ENCODE measurements at regions not wholly inside any gene's neighbourhood (a gene's known extent, or its start where the extent isn't known, plus 50 kb on each side); places are given as distances from the start of the nearest gene placed in this dataset.

DNA sequence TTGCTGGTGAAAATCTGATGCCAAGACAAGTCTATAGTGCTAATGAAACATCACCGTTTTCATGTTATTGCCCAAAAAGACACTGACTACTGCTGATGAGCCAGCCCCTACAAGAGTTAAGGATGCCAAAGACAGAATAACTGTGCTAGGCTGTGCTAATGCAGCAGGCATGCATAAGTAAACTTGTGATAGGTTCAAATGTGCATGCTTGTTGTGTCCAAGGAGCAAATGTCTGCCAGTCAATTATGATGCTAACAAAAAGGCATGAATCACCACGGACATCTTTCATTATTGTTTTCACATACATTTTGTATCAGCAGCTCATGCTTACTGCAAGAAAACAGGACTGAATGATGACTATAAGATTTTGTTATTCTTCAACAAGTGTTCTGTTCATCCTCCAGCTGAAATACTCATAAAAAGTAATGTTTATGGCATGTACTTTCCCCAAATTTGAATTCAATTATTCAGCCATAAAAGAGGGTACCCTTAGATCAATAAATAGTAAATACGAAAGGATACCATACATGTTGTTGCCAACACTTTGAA lies 306.9 kb upstream of the ARSJ start:
- no peaks in the 10 kb centered on the region for H3K36me3 ChIP-seq (ENCODE audit: control insufficient read depth in 4 of 4, insufficient read depth in 4 of 4, low read length in 4 of 4)
- TF ChIP-seq, protein P1, sequence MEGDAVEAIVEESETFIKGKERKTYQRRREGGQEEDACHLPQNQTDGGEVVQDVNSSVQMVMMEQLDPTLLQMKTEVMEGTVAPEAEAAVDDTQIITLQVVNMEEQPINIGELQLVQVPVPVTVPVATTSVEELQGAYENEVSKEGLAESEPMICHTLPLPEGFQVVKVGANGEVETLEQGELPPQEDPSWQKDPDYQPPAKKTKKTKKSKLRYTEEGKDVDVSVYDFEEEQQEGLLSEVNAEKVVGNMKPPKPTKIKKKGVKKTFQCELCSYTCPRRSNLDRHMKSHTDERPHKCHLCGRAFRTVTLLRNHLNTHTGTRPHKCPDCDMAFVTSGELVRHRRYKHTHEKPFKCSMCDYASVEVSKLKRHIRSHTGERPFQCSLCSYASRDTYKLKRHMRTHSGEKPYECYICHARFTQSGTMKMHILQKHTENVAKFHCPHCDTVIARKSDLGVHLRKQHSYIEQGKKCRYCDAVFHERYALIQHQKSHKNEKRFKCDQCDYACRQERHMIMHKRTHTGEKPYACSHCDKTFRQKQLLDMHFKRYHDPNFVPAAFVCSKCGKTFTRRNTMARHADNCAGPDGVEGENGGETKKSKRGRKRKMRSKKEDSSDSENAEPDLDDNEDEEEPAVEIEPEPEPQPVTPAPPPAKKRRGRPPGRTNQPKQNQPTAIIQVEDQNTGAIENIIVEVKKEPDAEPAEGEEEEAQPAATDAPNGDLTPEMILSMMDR (IDR thresholded peaks at IDR 0.05; ENCODE audit: control extremely low read depth, extremely low read depth): no peak
- no peaks in the 10 kb centered on the region for H3K9me3 ChIP-seq (ENCODE audit: control insufficient read depth in 4 of 4, insufficient read depth in 3 of 4, low read length in 3 of 4)

GRCh38 chr4:114287079-114287696 lies 307.7 kb upstream of the ARSJ start:
- TF ChIP-seq, protein P1 (IDR thresholded peaks at IDR 0.05; ENCODE audit: control extremely low read depth, extremely low read depth): no peak

More for the DNA sequence above, 306.9 kb upstream of the ARSJ start:
- Histone ChIP-seq H3K9ac (ENCODE audit: insufficient read depth in 1 of 2, low read length in 2 of 2) (no peak overlapping the region), H3K4me1 (ENCODE audit: control insufficient read depth in 5 of 5, insufficient read depth in 5 of 5, low read length in 5 of 5) (peaks cover 0 to 2% (median 0%) of the 10 kb centered on the region in 5 donors), H3K27me3 (ENCODE audit: control insufficient read depth in 3 of 3, insufficient read depth in 3 of 3, low read length in 2 of 3) (no peaks in the 10 kb centered on the region), H3K27ac (ENCODE audit: low read depth in 1 of 2, low read length in 1 of 2) (no peak overlapping the region), H3K4me3 (no peak overlapping the region)
- WGBS, 2 donors: 80 to 92% methylated on average over 3 of the region's 3 CpGs
- ATAC-seq (ENCODE audit: insufficient read depth, low FRiP score): no peak
- peak in 2 of 3 donors; percentile 33 to 54 for DNase-seq

DNA sequence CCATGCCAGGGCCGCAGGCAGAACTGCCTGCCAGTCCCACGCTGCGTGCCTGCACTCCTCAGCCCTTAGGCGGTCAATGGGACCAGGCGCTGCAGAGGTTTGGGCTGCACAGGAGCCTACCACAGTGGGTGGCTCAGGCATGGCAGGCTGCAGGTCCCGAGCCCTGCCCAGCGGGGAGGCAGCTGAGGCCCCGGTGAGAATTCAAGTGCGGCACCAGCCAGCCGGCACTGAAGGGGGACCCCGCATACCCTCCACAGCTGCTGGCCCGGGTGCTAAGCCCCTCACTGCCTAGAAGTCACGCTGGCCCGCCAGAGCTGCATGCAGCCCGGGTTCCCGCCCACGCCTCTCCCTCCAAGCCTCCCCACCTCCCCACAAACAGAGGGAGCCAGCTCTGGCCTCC lies 302.5 kb upstream of the UGT8 start:
- Histone ChIP-seq H3K9ac (ENCODE audit: insufficient read depth in 1 of 2, low read length in 2 of 2) (no peak overlapping the region), H3K9me3 (ENCODE audit: control insufficient read depth in 4 of 4, insufficient read depth in 3 of 4, low read length in 3 of 4) (peaks cover 0 to 4% (median 0%) of the 10 kb centered on the region in 4 donors), H3K4me3 (no peak overlapping the region), H3K36me3 (ENCODE audit: control insufficient read depth in 4 of 4, insufficient read depth in 4 of 4, low read length in 4 of 4) (no peaks in the 10 kb centered on the region), H3K27me3 (ENCODE audit: control insufficient read depth in 3 of 3, insufficient read depth in 3 of 3, low read length in 2 of 3) (no peaks in the 10 kb centered on the region), H3K27ac (ENCODE audit: low read depth in 1 of 2, low read length in 1 of 2) (no peak overlapping the region), H3K4me1 (ENCODE audit: control insufficient read depth in 5 of 5, insufficient read depth in 5 of 5, low read length in 5 of 5) (no peaks in the 10 kb centered on the region)
- DNase-seq (no peak), ATAC-seq (ENCODE audit: insufficient read depth, low FRiP score) (no peak)
- TF ChIP-seq, protein P1 (IDR thresholded peaks at IDR 0.05; ENCODE audit: control extremely low read depth, extremely low read depth): no peak
- WGBS, 2 donors: 97 to 99% methylated on average over 15 to 17 of the region's 17 CpGs

More at GRCh38 chr4:114287079-114287696, 307.7 kb upstream of the ARSJ start:
- DNase-seq (peak in 2 of 3 donors; percentile 16 to 33), ATAC-seq (ENCODE audit: insufficient read depth, low FRiP score) (no peak)
- no peak overlapping the region for H3K9ac ChIP-seq (ENCODE audit: insufficient read depth in 1 of 2, low read length in 2 of 2)
- H3K4me1 ChIP-seq (ENCODE audit: control insufficient read depth in 5 of 5, insufficient read depth in 5 of 5, low read length in 5 of 5): peaks cover 0 to 2% (median 0%) of the 10 kb centered on the region in 5 donors
- no peaks in the 10 kb centered on the region for H3K9me3 ChIP-seq (ENCODE audit: control insufficient read depth in 4 of 4, insufficient read depth in 3 of 4, low read length in 3 of 4)
- no peak overlapping the region for H3K4me3 ChIP-seq
- H3K27ac ChIP-seq (ENCODE audit: low read depth in 1 of 2, low read length in 1 of 2): no peak overlapping the region
- WGBS, 2 donors: 76 to 81% methylated on average over 10 of the region's 10 CpGs
- no peaks in the 10 kb centered on the region for H3K27me3 ChIP-seq (ENCODE audit: control insufficient read depth in 3 of 3, insufficient read depth in 3 of 3, low read length in 2 of 3)
- H3K36me3 ChIP-seq (ENCODE audit: control insufficient read depth in 4 of 4, insufficient read depth in 4 of 4, low read length in 4 of 4): no peaks in the 10 kb centered on the region

Data from lung (tissue), 11 donors.